ENCODE measurements at regions not wholly inside any gene's neighbourhood (a gene's known extent, or its start where the extent isn't known, plus 50 kb on each side); places are given as distances from the start of the nearest gene placed in this dataset.

DNA sequence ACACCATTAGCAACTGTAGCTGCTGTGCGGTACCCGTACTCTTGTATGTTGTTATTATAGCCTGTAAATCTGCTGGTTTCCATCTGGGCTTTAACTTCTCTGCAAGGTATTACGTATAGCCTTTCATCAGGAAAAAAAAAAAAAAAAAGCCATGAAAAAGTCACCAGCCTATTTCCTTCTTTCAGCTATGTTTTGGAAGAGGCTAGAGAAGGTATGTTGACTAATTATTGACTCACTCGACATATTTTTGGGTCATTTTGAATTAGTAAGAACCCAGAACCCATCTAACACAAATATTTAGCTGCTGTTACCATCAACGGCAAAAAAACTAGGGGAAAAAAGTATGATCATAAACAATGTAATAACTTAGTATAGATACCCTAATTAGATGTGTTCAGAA is 1395.6 kb downstream of the SUCLG1 start:
- no peak for FAIRE-seq
- ChIA-PET CTCF (ENCODE audit: low intra/inter-chr PET ratio) (no interaction called here), POLR2A (no interaction called here)
- Histone ChIP-seq H3K27me3 (ENCODE audit: control insufficient read depth in 2 of 2, insufficient read depth in 2 of 2, low read length in 2 of 2) (no peaks in the 10 kb centered on the region), H3K9ac (ENCODE audit: insufficient read depth in 1 of 2, low read depth in 2 of 2, low read length in 2 of 2) (no peak overlapping the region), H3K9me3 (replicated peaks; ENCODE audit: control insufficient read depth, insufficient read depth, low read depth, low read length) (no peaks in the 10 kb centered on the region; the same call in 1 of the 2 replicates), H4K20me1 (replicated peaks; ENCODE audit: control insufficient read depth, insufficient read depth, low read length) (no peaks in the 10 kb centered on the region), H2AFZ (ENCODE audit: low read depth, low read length) (no peak overlapping the region), H3K4me1 (replicated peaks in 1 of 2; ENCODE audit: control insufficient read depth in 2 of 2, insufficient read depth in 2 of 2, low read length in 2 of 2) (no peaks in the 10 kb centered on the region), H3K4me2 (ENCODE audit: insufficient read depth, low read length) (no peak overlapping the region), H3K79me2 (ENCODE audit: control insufficient read depth, insufficient read depth, low read length) (no peaks in the 10 kb centered on the region), H3K36me3 (ENCODE audit: control insufficient read depth, insufficient read depth, low read length) (no peaks in the 10 kb centered on the region), H3K4me3 (no peak overlapping the region), H3K9me1 (ENCODE audit: control insufficient read depth, insufficient read depth, low read length) (no peaks in the 10 kb centered on the region), H3K27ac (ENCODE audit: extremely low read depth, low read depth, low read length) (no peak overlapping the region)
- in situ Hi-C loops (cut with MboI) (no loop called here), intact Hi-C loops (cut with micrococcal nuclease) (no loop called here)
- no TSS peak for BruUV-seq (replicated peaks)
- TF ChIP-seq ZNF699 (CRISPR knock-in tag; IDR thresholded peaks at IDR 0.05; ENCODE audit: insufficient replicate concordance) (no peak), ZNF384 (IDR thresholded peaks at IDR 0.05; ENCODE audit: low read depth, low read length) (no peak), HMG20A (CRISPR knock-in tag; conservative IDR thresholded peaks at IDR 0.05) (no peak), SMAD3 (CRISPR knock-in tag; conservative IDR thresholded peaks at IDR 0.05) (no peak), PML (IDR thresholded peaks at IDR 0.05; ENCODE audit: low read length) (no peak), MXI1 (IDR thresholded peaks at IDR 0.05; ENCODE audit: low read depth, low read length) (no peak), ZNF79 (CRISPR knock-in tag; IDR thresholded peaks at IDR 0.05; ENCODE audit: low read depth) (no peak), TAF7 (tag; IDR thresholded peaks at IDR 0.05) (no peak), YBX1 (IDR thresholded peaks at IDR 0.05) (no peak), ETV5 (CRISPR knock-in tag; IDR thresholded peaks at IDR 0.05; ENCODE audit: low read depth) (no peak), TGIF2 (CRISPR knock-in tag; IDR thresholded peaks at IDR 0.05) (no peak), BRF1 (IDR thresholded peaks at IDR 0.05; ENCODE audit: borderline replicate concordance, extremely low read depth, insufficient read length) (no peak)
- TF ChIP-seq, protein P1, sequence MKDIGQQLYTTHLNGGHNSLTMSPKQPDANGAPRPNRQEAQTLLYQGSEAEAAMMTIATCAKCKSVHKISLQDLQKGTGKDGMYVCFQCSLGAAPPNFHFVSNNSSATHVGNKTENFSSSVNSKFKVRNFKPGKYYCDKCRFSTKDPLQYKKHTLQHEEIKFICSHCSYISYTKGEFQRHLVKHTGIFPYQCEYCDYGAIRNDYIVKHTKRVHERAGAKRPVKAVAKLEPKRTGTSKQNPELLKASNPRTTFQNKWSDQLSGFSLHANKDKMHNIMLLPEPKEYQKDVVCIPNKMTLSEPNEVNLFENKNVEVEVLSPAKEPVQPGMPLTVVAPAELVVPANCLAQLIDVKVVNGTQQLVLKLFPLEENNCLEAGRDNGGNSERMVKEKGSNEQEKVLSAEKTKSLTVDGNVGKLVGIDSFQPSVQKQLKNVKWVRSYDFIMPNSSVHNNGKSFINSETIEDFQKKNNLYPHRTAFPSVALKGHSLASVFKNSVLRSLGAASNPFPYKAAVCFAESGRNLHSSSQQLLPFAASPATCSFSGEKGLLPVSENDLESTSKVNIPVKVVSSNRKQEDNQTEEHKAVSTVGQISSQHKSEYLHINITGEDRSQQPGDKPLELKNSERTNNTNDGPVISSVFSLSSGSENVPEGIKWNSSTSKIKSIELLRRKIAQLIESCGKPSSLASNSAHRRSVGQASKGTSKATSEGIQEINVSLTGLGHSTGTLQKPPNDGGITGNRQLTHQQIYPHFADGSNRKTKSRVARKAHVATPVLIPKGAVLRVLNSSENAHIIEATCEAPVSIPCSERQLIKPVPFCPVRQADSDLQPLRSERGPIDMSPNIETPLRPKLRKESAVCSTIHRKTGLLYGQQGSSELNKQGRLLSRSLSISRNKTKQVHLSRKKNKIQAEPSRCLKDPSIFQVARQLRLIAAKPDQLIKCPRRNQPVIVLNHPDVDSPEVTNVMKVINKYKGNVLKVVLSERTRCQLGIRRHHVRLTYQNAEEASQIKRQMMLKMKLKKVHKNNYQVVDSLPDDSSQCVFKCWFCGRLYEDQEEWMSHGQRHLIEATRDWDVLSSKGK (CRISPR knock-in tag; IDR thresholded peaks at IDR 0.05): no peak
- TF ChIP-seq, protein P2, sequence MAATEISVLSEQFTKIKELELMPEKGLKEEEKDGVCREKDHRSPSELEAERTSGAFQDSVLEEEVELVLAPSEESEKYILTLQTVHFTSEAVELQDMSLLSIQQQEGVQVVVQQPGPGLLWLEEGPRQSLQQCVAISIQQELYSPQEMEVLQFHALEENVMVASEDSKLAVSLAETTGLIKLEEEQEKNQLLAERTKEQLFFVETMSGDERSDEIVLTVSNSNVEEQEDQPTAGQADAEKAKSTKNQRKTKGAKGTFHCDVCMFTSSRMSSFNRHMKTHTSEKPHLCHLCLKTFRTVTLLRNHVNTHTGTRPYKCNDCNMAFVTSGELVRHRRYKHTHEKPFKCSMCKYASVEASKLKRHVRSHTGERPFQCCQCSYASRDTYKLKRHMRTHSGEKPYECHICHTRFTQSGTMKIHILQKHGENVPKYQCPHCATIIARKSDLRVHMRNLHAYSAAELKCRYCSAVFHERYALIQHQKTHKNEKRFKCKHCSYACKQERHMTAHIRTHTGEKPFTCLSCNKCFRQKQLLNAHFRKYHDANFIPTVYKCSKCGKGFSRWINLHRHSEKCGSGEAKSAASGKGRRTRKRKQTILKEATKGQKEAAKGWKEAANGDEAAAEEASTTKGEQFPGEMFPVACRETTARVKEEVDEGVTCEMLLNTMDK (IDR thresholded peaks at IDR 0.05; ENCODE audit: borderline replicate concordance, insufficient read depth, low read depth, low read length, poor library complexity, severe bottlenecking): no peak
- TF ChIP-seq, protein P3, sequence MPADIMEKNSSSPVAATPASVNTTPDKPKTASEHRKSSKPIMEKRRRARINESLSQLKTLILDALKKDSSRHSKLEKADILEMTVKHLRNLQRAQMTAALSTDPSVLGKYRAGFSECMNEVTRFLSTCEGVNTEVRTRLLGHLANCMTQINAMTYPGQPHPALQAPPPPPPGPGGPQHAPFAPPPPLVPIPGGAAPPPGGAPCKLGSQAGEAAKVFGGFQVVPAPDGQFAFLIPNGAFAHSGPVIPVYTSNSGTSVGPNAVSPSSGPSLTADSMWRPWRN (IDR thresholded peaks at IDR 0.05; ENCODE audit: low read depth): no peak
- TF ChIP-seq, protein P4, sequence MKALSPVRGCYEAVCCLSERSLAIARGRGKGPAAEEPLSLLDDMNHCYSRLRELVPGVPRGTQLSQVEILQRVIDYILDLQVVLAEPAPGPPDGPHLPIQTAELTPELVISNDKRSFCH (CRISPR knock-in tag; IDR thresholded peaks at IDR 0.05): no peak
- TF ChIP-seq, protein P4 (tag; IDR thresholded peaks at IDR 0.05): no peak
- ATAC-seq: no peak
- DNase-seq (ENCODE audit: extremely low read depth in 1 of 4, low spot score in 3 of 4): no peak
- WGBS (ENCODE audit: insufficient coverage, low coverage, missing lambda C conversion rate): 2% methylated on average over 4 of the region's 5 CpGs
